Esophagus muscularis mucosa (tissue), 4 donors: ENCODE measurements at regions not wholly inside any gene's neighbourhood (a gene's known extent, or its start where the extent isn't known, plus 50 kb on each side); places are given as distances from the start of the nearest gene placed in this dataset.

Experiments used
- EP300 ChIP-seq: sonication (generic); formaldehyde crosslinking; IDR thresholded peaks from one replicate; pipeline ENCODE4 v1.6.1; 2017; ENCODE audit warnings: antibody characterized with exemption
- POLR2A ChIP-seq: fragments of 450-650 bp; IDR thresholded peaks from one replicate; pipeline ENCODE4 v1.6.1; 2017; ENCODE audit warnings: antibody characterized with exemption, moderate library complexity, mild to moderate bottlenecking, low read depth
- POLR2AphosphoS5 ChIP-seq, 2 donors: sonication (generic); formaldehyde crosslinking; IDR thresholded peaks; one replicate each; pipeline ENCODE4 v1.6.1; 2017; ENCODE audit warnings: antibody characterized with exemption in 2 of 2
- TF ChIP-seq, protein P1 (sequence below), 3 experiments: fragments of 200-600 bp in 2 of 3; fragments of 450-650 bp in 1 of 3; sonication (generic) in 2 of 3; IDR thresholded peaks; one replicate each; pipeline ENCODE4 v1.5.1; 2017 to 2019; ENCODE audit warnings: antibody characterized with exemption in 3 of 3, mild to moderate bottlenecking in 2 of 3, moderate library complexity in 1 of 3

DNA sequence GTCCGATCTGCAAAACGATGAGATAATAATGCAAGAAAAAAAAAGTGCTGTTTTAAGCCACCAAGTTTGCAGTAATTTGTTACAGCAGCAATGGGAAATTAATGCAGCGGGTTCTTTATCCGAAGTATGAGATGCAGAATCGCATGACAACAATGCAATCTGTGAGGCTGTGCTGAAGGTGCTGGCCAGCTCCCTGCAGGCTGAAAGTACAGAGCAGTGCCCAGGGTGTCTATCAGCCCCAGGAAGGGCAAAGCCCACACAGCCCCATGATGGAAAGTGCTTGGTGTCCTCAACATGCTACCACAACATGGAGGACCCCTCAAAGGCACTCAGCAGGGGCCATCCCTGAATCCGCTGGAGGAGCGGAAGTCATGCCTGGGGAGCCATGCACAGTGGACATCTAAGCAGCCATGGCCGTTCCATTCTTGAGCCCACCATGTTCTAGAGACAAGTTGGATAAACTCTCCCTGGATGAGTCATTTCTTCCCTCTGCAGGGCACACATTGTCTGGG is 199.5 kb upstream of the PFKP start:
- TF ChIP-seq POLR2A: no peak
- TF ChIP-seq, protein P1, sequence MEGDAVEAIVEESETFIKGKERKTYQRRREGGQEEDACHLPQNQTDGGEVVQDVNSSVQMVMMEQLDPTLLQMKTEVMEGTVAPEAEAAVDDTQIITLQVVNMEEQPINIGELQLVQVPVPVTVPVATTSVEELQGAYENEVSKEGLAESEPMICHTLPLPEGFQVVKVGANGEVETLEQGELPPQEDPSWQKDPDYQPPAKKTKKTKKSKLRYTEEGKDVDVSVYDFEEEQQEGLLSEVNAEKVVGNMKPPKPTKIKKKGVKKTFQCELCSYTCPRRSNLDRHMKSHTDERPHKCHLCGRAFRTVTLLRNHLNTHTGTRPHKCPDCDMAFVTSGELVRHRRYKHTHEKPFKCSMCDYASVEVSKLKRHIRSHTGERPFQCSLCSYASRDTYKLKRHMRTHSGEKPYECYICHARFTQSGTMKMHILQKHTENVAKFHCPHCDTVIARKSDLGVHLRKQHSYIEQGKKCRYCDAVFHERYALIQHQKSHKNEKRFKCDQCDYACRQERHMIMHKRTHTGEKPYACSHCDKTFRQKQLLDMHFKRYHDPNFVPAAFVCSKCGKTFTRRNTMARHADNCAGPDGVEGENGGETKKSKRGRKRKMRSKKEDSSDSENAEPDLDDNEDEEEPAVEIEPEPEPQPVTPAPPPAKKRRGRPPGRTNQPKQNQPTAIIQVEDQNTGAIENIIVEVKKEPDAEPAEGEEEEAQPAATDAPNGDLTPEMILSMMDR (IDR thresholded peaks at IDR 0.05): no peak
- no peak for TF ChIP-seq POLR2AphosphoS5 (IDR thresholded peaks at IDR 0.05)
- TF ChIP-seq EP300: no peak
